GM19324 (cell line): ENCODE measurements at regions not wholly inside any gene's neighbourhood (a gene's known extent, or its start where the extent isn't known, plus 50 kb on each side); places are given as distances from the start of the nearest gene placed in this dataset.

ENCODE experiments used
- ATAC-seq: cut with Tn5 transposase; IDR thresholded peaks from one replicate; pipeline ENCODE4 v1.9.1; 2021; ENCODE audit warnings: mild to moderate bottlenecking, moderate library complexity; ENCODE audit not compliant: unreplicated experiment, low FRiP score

- no peak for ATAC-seq
Measured at GRCh38 chr11:104369761-104370160, 205.8 kb upstream of the PDGFD start.

- ATAC-seq: no peak
Measured at GRCh38 chr11:104366321-104366734, 202.4 kb upstream of the PDGFD start.

GRCh38 chr11:104365676-104366075, 201.7 kb upstream of the PDGFD start:
- ATAC-seq: no peak

- ATAC-seq: no peak
Measured at GRCh38 chr11:104361975-104362374, 198.0 kb upstream of the PDGFD start.

GRCh38 chr11:104352036-104352435, 188.1 kb upstream of the PDGFD start:
- no peak for ATAC-seq

GRCh38 chr11:104343578-104343977, 179.6 kb upstream of the PDGFD start:
- no peak for ATAC-seq

GRCh38 chr11:104340590-104340989, 176.6 kb upstream of the PDGFD start:
- ATAC-seq: no peak

- no peak for ATAC-seq
Measured at GRCh38 chr11:104339380-104339831, 175.5 kb upstream of the PDGFD start.

GRCh38 chr11:104338186-104338585, 174.2 kb upstream of the PDGFD start:
- ATAC-seq: no peak

- no peak for ATAC-seq
Measured at GRCh38 chr11:104337273-104337672, 173.3 kb upstream of the PDGFD start.

GRCh38 chr11:104333977-104334376, 170.0 kb upstream of the PDGFD start:
- no peak for ATAC-seq

GRCh38 chr11:104332110-104332509, 168.2 kb upstream of the PDGFD start:
- ATAC-seq: no peak

- no peak for ATAC-seq
Measured at GRCh38 chr11:104329078-104329665, 165.2 kb upstream of the PDGFD start.

- ATAC-seq: no peak
Measured at GRCh38 chr11:104328512-104328907, 164.6 kb upstream of the PDGFD start.

- ATAC-seq: no peak
Measured at GRCh38 chr11:104327861-104328511, 164.0 kb upstream of the PDGFD start.

GRCh38 chr11:104325093-104325492, 161.1 kb upstream of the PDGFD start:
- ATAC-seq: no peak

GRCh38 chr11:104324276-104324675, 160.3 kb upstream of the PDGFD start:
- ATAC-seq: no peak

- no peak for ATAC-seq
Measured at GRCh38 chr11:104323841-104324240, 159.9 kb upstream of the PDGFD start.

- no peak for ATAC-seq
Measured at GRCh38 chr11:104322696-104323095, 158.7 kb upstream of the PDGFD start.

GRCh38 chr11:104320956-104321355, 157.0 kb upstream of the PDGFD start:
- no peak for ATAC-seq

GRCh38 chr11:104320097-104320496, 156.2 kb upstream of the PDGFD start:
- ATAC-seq: no peak

- no peak for ATAC-seq
Measured at GRCh38 chr11:104319396-104319795, 155.4 kb upstream of the PDGFD start.
